HEK293 (cell line): ENCODE measurements at regions not wholly inside any gene's neighbourhood (a gene's known extent, or its start where the extent isn't known, plus 50 kb on each side); places are given as distances from the start of the nearest gene placed in this dataset.

ENCODE experiments used
- CTCF ChIP-seq: fragments of 450-650 bp; formaldehyde crosslinking; IDR thresholded peaks from 2 replicates; pipeline ENCODE4 v1.5.1; 2016; ENCODE audit warnings: missing biosample characterization, missing genetic modification characterization
- INSM2 ChIP-seq: fragments of 450-650 bp; formaldehyde crosslinking; IDR thresholded peaks from 2 replicates; pipeline ENCODE4 v1.5.1; 2016; ENCODE audit warnings: missing biosample characterization, missing genetic modification characterization
- MEIS1 ChIP-seq: sonication (generic); formaldehyde crosslinking; IDR thresholded peaks from 2 replicates; pipeline ENCODE4 v1.8.1; 2022; ENCODE audit warnings: missing genetic modification reagents, mild to moderate bottlenecking, borderline replicate concordance
- PRDM2 ChIP-seq: fragments of 450-650 bp; formaldehyde crosslinking; IDR thresholded peaks from 2 replicates; pipeline ENCODE4 v1.5.1; 2016; ENCODE audit warnings: missing biosample characterization, missing genetic modification characterization, borderline replicate concordance
- ZNF416 ChIP-seq: fragments of 450-650 bp; formaldehyde crosslinking; IDR thresholded peaks from 2 replicates; pipeline ENCODE4 v1.5.1; 2016; ENCODE audit warnings: missing biosample characterization, missing genetic modification characterization
- ZNF548 ChIP-seq: fragments of 450-650 bp; formaldehyde crosslinking; IDR thresholded peaks from 2 replicates; pipeline ENCODE4 v1.5.1; 2016; ENCODE audit warnings: missing biosample characterization, missing genetic modification characterization
- ZNF837 ChIP-seq: fragments of 450-650 bp; formaldehyde crosslinking; IDR thresholded peaks from 2 replicates; pipeline ENCODE4 v1.5.1; 2016; ENCODE audit warnings: missing biosample characterization, missing genetic modification characterization
- TF ChIP-seq, protein P1 (sequence below): fragments of 450-650 bp; formaldehyde crosslinking; IDR thresholded peaks from 2 replicates; pipeline ENCODE4 v1.5.1; 2016; ENCODE audit warnings: missing biosample characterization, missing genetic modification characterization

GRCh38 chr21:16169779-16170178 lies 440.0 kb downstream of the USP25 start:
- TF ChIP-seq ZNF548 (no peak), PRDM2 (tag by site-specific recombination) (no peak), ZNF837 (tag by site-specific recombination) (no peak), CTCF (tag by site-specific recombination) (no peak), INSM2 (no peak), MEIS1 (CRISPR knock-in tag) (no peak), ZNF416 (no peak)
- TF ChIP-seq, protein P1, sequence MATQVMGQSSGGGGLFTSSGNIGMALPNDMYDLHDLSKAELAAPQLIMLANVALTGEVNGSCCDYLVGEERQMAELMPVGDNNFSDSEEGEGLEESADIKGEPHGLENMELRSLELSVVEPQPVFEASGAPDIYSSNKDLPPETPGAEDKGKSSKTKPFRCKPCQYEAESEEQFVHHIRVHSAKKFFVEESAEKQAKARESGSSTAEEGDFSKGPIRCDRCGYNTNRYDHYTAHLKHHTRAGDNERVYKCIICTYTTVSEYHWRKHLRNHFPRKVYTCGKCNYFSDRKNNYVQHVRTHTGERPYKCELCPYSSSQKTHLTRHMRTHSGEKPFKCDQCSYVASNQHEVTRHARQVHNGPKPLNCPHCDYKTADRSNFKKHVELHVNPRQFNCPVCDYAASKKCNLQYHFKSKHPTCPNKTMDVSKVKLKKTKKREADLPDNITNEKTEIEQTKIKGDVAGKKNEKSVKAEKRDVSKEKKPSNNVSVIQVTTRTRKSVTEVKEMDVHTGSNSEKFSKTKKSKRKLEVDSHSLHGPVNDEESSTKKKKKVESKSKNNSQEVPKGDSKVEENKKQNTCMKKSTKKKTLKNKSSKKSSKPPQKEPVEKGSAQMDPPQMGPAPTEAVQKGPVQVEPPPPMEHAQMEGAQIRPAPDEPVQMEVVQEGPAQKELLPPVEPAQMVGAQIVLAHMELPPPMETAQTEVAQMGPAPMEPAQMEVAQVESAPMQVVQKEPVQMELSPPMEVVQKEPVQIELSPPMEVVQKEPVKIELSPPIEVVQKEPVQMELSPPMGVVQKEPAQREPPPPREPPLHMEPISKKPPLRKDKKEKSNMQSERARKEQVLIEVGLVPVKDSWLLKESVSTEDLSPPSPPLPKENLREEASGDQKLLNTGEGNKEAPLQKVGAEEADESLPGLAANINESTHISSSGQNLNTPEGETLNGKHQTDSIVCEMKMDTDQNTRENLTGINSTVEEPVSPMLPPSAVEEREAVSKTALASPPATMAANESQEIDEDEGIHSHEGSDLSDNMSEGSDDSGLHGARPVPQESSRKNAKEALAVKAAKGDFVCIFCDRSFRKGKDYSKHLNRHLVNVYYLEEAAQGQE, result no peak
